Stimulated activated CD4-positive, alpha-beta T cell treated with anti-CD3 and anti-CD28 coated beads, Interleukin-2, amount 100 ng/mL, for 4 hours (primary cell): ENCODE measurements at regions not wholly inside any gene's neighbourhood (a gene's known extent, or its start where the extent isn't known, plus 50 kb on each side); places are given as distances from the start of the nearest gene placed in this dataset.
"Not testable (repeated sequence)": the region's sequence is repeated elsewhere in the genome, so short reads cannot be mapped to it uniquely, and the experiment has no call there.

Source experiments
- DNase-seq: peaks from one replicate; pipeline ENCODE4 v3.0.0-alpha.2; 2020; ENCODE audit warnings: low read depth

- DNase-seq: not testable (repeated sequence)
Measured at GRCh38 chr14:59058776-59059175, 129.7 kb upstream of the DAAM1 start.

- DNase-seq: no peak
Measured at GRCh38 chr14:59060841-59061240, 127.6 kb upstream of the DAAM1 start.

- no peak for DNase-seq
Measured at GRCh38 chr14:59061292-59061691, 127.2 kb upstream of the DAAM1 start.

- DNase-seq: no peak
Measured at GRCh38 chr14:59063259-59063658, 125.2 kb upstream of the DAAM1 start.

- DNase-seq: no peak
Measured at GRCh38 chr14:59067127-59067894, 121.2 kb upstream of the DAAM1 start.

- no peak for DNase-seq
Measured at GRCh38 chr14:59069163-59069854, 119.2 kb upstream of the DAAM1 start.

- DNase-seq: no peak
Measured at GRCh38 chr14:59075506-59075905, 113.0 kb upstream of the DAAM1 start.

GRCh38 chr14:59081720-59082119 lies 106.7 kb upstream of the DAAM1 start:
- no peak for DNase-seq

- no peak for DNase-seq
Measured at GRCh38 chr14:59085207-59085739, 103.2 kb upstream of the DAAM1 start.

GRCh38 chr14:59086241-59086882 lies 102.1 kb upstream of the DAAM1 start:
- DNase-seq: no peak

- DNase-seq: no peak
Measured at GRCh38 chr14:59087240-59087639, 101.2 kb upstream of the DAAM1 start.

GRCh38 chr14:59087711-59088110 lies 100.8 kb upstream of the DAAM1 start:
- no peak for DNase-seq

GRCh38 chr14:59090572-59090971 lies 97.9 kb upstream of the DAAM1 start:
- DNase-seq: no peak

- DNase-seq: no peak
Measured at GRCh38 chr14:59091404-59091803, 97.1 kb upstream of the DAAM1 start.

GRCh38 chr14:59091976-59092375 lies 96.5 kb upstream of the DAAM1 start:
- no peak for DNase-seq

GRCh38 chr14:59093902-59094301 lies 94.6 kb upstream of the DAAM1 start:
- no peak for DNase-seq

- DNase-seq: no peak
Measured at GRCh38 chr14:59096303-59096702, 92.2 kb upstream of the DAAM1 start.

GRCh38 chr14:59097681-59098080 lies 90.8 kb upstream of the DAAM1 start:
- no peak for DNase-seq

- DNase-seq: no peak
Measured at GRCh38 chr14:59098377-59098776, 90.1 kb upstream of the DAAM1 start.

GRCh38 chr14:59100205-59100604 lies 88.3 kb upstream of the DAAM1 start:
- DNase-seq: no peak

- no peak for DNase-seq
Measured at GRCh38 chr14:59101476-59101875, 87.0 kb upstream of the DAAM1 start.

GRCh38 chr14:59103396-59103795 lies 85.1 kb upstream of the DAAM1 start:
- DNase-seq: no peak

GRCh38 chr14:59107819-59108218 lies 80.6 kb upstream of the DAAM1 start:
- DNase-seq: no peak
